ENCODE measurements at regions not wholly inside any gene's neighbourhood (a gene's known extent, or its start where the extent isn't known, plus 50 kb on each side); places are given as distances from the start of the nearest gene placed in this dataset.
"Not testable (repeated sequence)": the region's sequence is repeated elsewhere in the genome, so short reads cannot be mapped to it uniquely, and the experiment has no call there.

GRCh38 chr17:64777415-64778239 lies 115.5 kb upstream of the SMURF2 start:
- H3K27ac ChIP-seq, result no peak overlapping the region
- no peaks in the 10 kb centered on the region for H3K79me2 ChIP-seq
- H3K36me3 ChIP-seq (ENCODE audit: control insufficient read depth, insufficient read depth, low read length), result no peaks in the 10 kb centered on the region
- H3K9me3 ChIP-seq (ENCODE audit: control insufficient read depth, low read length), result no peaks in the 10 kb centered on the region
- no peak for TF ChIP-seq CTCF (IDR thresholded peaks at IDR 0.05)
- H3K4me3 ChIP-seq (ENCODE audit: low read depth, low read length), result no peak overlapping the region
- peak overlapping the region; percentile 46 for H3K4me2 ChIP-seq (ENCODE audit: low read length)
- no peak overlapping the region for H3K9ac ChIP-seq
- no peaks in the 10 kb centered on the region for H3K27me3 ChIP-seq (ENCODE audit: control insufficient read depth, insufficient read depth, low read length)
- peak overlapping the region; percentile 56 for H2AFZ ChIP-seq
- H3K4me1 ChIP-seq, result peaks cover 6% of the 10 kb centered on the region

- peak; percentile 90 for TF ChIP-seq CTCF (IDR thresholded peaks at IDR 0.05)
- H3K27me3 ChIP-seq (ENCODE audit: control insufficient read depth, insufficient read depth, low read length); H3K4me3 ChIP-seq (ENCODE audit: low read depth, low read length); H3K9ac ChIP-seq; H3K36me3 ChIP-seq (ENCODE audit: control insufficient read depth, insufficient read depth, low read length); H3K79me2 ChIP-seq; H3K4me1 ChIP-seq; H3K9me3 ChIP-seq (ENCODE audit: control insufficient read depth, low read length): not testable (repeated sequence)
- Histone ChIP-seq H2AFZ (peak overlapping the region; percentile 40), H3K27ac (peak overlapping the region; percentile 29), H3K4me2 (ENCODE audit: low read length) (peak overlapping the region; percentile 46)
Measured at GRCh38 chr17:64776720-64777414, 114.8 kb upstream of the SMURF2 start.

DNA sequence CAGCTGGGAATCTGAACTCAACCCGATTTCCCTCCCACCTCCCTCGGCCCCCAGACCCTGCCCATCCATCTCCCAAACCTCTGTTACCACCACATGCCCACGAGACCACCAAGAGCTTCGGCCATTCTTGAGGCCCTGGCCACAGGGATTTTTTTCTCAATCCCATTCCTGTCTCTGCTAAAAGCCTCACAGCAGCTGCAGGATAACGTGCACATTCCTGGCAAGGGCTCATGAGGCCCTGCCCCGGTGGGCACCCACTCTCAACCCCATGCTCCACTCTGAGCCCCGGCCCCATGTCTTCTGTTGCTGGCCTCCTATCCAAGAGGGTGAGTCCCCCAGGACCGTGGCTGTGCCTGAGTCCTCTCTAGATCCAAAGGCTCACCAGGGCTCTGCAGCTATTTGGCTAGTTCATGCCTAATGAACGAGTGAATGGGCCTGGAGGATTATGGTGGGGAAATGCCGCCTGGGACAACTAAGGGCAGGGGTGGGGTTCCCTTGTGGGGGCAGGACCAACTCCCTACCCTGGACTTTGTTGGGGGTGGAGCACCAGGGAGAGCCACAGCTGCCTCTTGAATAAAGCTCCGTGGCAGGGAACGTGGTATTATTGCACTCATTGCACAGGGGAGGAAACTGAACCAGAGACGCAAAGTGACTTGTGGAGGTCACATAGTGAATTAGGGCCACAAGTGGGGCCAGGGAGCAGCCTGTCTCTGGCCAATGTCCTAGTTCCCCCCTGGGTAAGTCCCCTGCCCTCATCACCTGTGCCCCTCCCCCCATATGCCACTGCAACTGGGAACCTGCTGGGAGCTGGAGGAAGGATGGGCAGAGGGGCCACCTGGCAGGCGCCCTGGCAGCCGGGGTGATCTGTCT lies 113.8 kb upstream of the SMURF2 start:
- peak overlapping the region; percentile 29 for H3K27ac ChIP-seq
- H3K4me1 ChIP-seq, result peaks cover 6% of the 10 kb centered on the region
- H3K4me3 ChIP-seq (ENCODE audit: low read depth, low read length), result no peak overlapping the region

GRCh38 chr17:64774888-64775540 lies 112.9 kb upstream of the SMURF2 start:
- Histone ChIP-seq H3K9me3 (ENCODE audit: control insufficient read depth, low read length) (no peaks in the 10 kb centered on the region), H3K79me2 (no peaks in the 10 kb centered on the region), H3K4me1 (peaks cover 6% of the 10 kb centered on the region), H3K27ac (no peak overlapping the region), H3K9ac (no peak overlapping the region), H3K36me3 (ENCODE audit: control insufficient read depth, insufficient read depth, low read length) (no peaks in the 10 kb centered on the region), H2AFZ (no peak overlapping the region), H3K4me2 (ENCODE audit: low read length) (no peak overlapping the region), H3K27me3 (ENCODE audit: control insufficient read depth, insufficient read depth, low read length) (no peaks in the 10 kb centered on the region), H3K4me3 (ENCODE audit: low read depth, low read length) (no peak overlapping the region)
- no peak for TF ChIP-seq CTCF (IDR thresholded peaks at IDR 0.05)

More for the DNA sequence above, 113.8 kb upstream of the SMURF2 start:
- no peak overlapping the region for H2AFZ ChIP-seq
- no peak overlapping the region for H3K4me2 ChIP-seq (ENCODE audit: low read length)
- no peak for TF ChIP-seq CTCF (IDR thresholded peaks at IDR 0.05)
- no peak overlapping the region for H3K9ac ChIP-seq
- no peaks in the 10 kb centered on the region for H3K79me2 ChIP-seq
- H3K27me3 ChIP-seq (ENCODE audit: control insufficient read depth, insufficient read depth, low read length), result no peaks in the 10 kb centered on the region
- H3K9me3 ChIP-seq (ENCODE audit: control insufficient read depth, low read length), result no peaks in the 10 kb centered on the region
- no peaks in the 10 kb centered on the region for H3K36me3 ChIP-seq (ENCODE audit: control insufficient read depth, insufficient read depth, low read length)
